K562 (cell line): ENCODE measurements at regions not wholly inside any gene's neighbourhood (a gene's known extent, or its start where the extent isn't known, plus 50 kb on each side); places are given as distances from the start of the nearest gene placed in this dataset.

Source experiments
- ATF1 ChIP-seq, 2 experiments: fragments of 450-650 bp in 1 of 2; IDR thresholded peaks; 2 replicates each; pipeline ENCODE4 v1.6.1; 2016; ENCODE audit warnings: missing compliant biosample characterization in 1 of 2, missing genetic modification characterization in 1 of 2
- CSDE1 ChIP-seq, 2 experiments: fragments of 450-650 bp; IDR thresholded peaks; 2 replicates each; pipeline ENCODE4 v1.6.1; 2016; ENCODE audit warnings: mild to moderate bottlenecking in 1 of 2
- POU5F1 ChIP-seq: fragments of 150-350 bp; IDR thresholded peaks from 2 replicates; pipeline ENCODE4 v1.6.1; 2014; ENCODE audit warnings: borderline replicate concordance, low read length, low read depth, mild to moderate bottlenecking; ENCODE audit not compliant: partially characterized antibody
- SUPT5H ChIP-seq: fragments of 450-650 bp; IDR thresholded peaks from 2 replicates; pipeline ENCODE4 v1.6.1; 2016
- ZNF224 ChIP-seq: sonication (generic); formaldehyde crosslinking; IDR thresholded peaks from 2 replicates; pipeline ENCODE4 v1.8.0; 2022; ENCODE audit warnings: mild to moderate bottlenecking, missing genetic modification reagents
- TF ChIP-seq, protein P1 (sequence below): fragments of 450-650 bp; IDR thresholded peaks from 2 replicates; pipeline ENCODE4 v1.6.1; 2016; ENCODE audit warnings: mild to moderate bottlenecking, moderate library complexity
- TF ChIP-seq, protein P2 (sequence below): fragments of 250-450 bp; sonication (Bioruptor Pico); IDR thresholded peaks from 2 replicates; pipeline ENCODE4 v1.8.0; 2021; ENCODE audit warnings: borderline replicate concordance, mild to moderate bottlenecking, moderate library complexity; ENCODE audit not compliant: poor library complexity, severe bottlenecking
- TF ChIP-seq, protein P3 (sequence below), 3 experiments: IDR thresholded peaks in 2 of 3; conservative IDR thresholded peaks in 1 of 3; 2 replicates each; pipeline ENCODE4 v1.5.1; 2011 to 2012; ENCODE audit warnings: low read length in 3 of 3, mild to moderate bottlenecking in 3 of 3, control low read depth in 2 of 3, improper control_type of control experiment in 1 of 3, inconsistent platforms in 1 of 3, low read depth in 1 of 3, mixed read lengths in 1 of 3, moderate library complexity in 1 of 3; ENCODE audit not compliant: insufficient read depth in 2 of 3
- TF ChIP-seq, protein P4 (sequence below): sonication (generic); formaldehyde crosslinking; IDR thresholded peaks from 2 replicates; pipeline ENCODE4 v1.8.1; 2023; ENCODE audit warnings: mild to moderate bottlenecking, missing genetic modification reagents

DNA sequence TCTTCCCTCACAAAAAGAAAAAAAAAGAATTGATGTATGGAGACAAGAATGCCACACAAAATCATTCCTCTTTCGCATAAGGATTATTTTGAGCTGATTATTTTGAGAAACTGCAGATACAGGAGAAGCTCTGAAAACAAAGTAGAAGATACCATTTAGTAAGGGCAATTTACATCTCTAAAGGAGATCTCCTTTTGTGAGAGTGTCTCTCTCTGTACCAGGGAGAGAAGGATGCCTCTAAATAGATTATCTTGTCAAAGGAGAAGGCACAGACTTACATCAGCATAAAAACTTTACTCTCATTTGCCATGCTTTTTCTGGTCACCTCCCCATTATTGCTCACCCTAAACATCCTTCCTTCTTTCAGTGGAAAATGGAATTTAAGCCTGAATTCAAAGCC is 747.9 kb upstream of the COBL start (continued):
- TF ChIP-seq, protein P1, sequence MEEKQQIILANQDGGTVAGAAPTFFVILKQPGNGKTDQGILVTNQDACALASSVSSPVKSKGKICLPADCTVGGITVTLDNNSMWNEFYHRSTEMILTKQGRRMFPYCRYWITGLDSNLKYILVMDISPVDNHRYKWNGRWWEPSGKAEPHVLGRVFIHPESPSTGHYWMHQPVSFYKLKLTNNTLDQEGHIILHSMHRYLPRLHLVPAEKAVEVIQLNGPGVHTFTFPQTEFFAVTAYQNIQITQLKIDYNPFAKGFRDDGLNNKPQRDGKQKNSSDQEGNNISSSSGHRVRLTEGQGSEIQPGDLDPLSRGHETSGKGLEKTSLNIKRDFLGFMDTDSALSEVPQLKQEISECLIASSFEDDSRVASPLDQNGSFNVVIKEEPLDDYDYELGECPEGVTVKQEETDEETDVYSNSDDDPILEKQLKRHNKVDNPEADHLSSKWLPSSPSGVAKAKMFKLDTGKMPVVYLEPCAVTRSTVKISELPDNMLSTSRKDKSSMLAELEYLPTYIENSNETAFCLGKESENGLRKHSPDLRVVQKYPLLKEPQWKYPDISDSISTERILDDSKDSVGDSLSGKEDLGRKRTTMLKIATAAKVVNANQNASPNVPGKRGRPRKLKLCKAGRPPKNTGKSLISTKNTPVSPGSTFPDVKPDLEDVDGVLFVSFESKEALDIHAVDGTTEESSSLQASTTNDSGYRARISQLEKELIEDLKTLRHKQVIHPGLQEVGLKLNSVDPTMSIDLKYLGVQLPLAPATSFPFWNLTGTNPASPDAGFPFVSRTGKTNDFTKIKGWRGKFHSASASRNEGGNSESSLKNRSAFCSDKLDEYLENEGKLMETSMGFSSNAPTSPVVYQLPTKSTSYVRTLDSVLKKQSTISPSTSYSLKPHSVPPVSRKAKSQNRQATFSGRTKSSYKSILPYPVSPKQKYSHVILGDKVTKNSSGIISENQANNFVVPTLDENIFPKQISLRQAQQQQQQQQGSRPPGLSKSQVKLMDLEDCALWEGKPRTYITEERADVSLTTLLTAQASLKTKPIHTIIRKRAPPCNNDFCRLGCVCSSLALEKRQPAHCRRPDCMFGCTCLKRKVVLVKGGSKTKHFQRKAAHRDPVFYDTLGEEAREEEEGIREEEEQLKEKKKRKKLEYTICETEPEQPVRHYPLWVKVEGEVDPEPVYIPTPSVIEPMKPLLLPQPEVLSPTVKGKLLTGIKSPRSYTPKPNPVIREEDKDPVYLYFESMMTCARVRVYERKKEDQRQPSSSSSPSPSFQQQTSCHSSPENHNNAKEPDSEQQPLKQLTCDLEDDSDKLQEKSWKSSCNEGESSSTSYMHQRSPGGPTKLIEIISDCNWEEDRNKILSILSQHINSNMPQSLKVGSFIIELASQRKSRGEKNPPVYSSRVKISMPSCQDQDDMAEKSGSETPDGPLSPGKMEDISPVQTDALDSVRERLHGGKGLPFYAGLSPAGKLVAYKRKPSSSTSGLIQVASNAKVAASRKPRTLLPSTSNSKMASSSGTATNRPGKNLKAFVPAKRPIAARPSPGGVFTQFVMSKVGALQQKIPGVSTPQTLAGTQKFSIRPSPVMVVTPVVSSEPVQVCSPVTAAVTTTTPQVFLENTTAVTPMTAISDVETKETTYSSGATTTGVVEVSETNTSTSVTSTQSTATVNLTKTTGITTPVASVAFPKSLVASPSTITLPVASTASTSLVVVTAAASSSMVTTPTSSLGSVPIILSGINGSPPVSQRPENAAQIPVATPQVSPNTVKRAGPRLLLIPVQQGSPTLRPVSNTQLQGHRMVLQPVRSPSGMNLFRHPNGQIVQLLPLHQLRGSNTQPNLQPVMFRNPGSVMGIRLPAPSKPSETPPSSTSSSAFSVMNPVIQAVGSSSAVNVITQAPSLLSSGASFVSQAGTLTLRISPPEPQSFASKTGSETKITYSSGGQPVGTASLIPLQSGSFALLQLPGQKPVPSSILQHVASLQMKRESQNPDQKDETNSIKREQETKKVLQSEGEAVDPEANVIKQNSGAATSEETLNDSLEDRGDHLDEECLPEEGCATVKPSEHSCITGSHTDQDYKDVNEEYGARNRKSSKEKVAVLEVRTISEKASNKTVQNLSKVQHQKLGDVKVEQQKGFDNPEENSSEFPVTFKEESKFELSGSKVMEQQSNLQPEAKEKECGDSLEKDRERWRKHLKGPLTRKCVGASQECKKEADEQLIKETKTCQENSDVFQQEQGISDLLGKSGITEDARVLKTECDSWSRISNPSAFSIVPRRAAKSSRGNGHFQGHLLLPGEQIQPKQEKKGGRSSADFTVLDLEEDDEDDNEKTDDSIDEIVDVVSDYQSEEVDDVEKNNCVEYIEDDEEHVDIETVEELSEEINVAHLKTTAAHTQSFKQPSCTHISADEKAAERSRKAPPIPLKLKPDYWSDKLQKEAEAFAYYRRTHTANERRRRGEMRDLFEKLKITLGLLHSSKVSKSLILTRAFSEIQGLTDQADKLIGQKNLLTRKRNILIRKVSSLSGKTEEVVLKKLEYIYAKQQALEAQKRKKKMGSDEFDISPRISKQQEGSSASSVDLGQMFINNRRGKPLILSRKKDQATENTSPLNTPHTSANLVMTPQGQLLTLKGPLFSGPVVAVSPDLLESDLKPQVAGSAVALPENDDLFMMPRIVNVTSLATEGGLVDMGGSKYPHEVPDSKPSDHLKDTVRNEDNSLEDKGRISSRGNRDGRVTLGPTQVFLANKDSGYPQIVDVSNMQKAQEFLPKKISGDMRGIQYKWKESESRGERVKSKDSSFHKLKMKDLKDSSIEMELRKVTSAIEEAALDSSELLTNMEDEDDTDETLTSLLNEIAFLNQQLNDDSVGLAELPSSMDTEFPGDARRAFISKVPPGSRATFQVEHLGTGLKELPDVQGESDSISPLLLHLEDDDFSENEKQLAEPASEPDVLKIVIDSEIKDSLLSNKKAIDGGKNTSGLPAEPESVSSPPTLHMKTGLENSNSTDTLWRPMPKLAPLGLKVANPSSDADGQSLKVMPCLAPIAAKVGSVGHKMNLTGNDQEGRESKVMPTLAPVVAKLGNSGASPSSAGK: no peak
- TF ChIP-seq, protein P2, sequence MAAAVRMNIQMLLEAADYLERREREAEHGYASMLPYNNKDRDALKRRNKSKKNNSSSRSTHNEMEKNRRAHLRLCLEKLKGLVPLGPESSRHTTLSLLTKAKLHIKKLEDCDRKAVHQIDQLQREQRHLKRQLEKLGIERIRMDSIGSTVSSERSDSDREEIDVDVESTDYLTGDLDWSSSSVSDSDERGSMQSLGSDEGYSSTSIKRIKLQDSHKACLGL (CRISPR knock-in tag): no peak
- no peak for TF ChIP-seq ZNF224 (CRISPR knock-in tag)
- no peak for TF ChIP-seq SUPT5H
- TF ChIP-seq, protein P3, sequence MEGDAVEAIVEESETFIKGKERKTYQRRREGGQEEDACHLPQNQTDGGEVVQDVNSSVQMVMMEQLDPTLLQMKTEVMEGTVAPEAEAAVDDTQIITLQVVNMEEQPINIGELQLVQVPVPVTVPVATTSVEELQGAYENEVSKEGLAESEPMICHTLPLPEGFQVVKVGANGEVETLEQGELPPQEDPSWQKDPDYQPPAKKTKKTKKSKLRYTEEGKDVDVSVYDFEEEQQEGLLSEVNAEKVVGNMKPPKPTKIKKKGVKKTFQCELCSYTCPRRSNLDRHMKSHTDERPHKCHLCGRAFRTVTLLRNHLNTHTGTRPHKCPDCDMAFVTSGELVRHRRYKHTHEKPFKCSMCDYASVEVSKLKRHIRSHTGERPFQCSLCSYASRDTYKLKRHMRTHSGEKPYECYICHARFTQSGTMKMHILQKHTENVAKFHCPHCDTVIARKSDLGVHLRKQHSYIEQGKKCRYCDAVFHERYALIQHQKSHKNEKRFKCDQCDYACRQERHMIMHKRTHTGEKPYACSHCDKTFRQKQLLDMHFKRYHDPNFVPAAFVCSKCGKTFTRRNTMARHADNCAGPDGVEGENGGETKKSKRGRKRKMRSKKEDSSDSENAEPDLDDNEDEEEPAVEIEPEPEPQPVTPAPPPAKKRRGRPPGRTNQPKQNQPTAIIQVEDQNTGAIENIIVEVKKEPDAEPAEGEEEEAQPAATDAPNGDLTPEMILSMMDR (IDR thresholded peaks at IDR 0.05 in 2 of 3, conservative IDR thresholded peaks at IDR 0.05 in 1 of 3; ENCODE audit: insufficient read depth in 2 of 3, low read depth in 1 of 3, low read length in 3 of 3): no peak
- TF ChIP-seq, protein P4, sequence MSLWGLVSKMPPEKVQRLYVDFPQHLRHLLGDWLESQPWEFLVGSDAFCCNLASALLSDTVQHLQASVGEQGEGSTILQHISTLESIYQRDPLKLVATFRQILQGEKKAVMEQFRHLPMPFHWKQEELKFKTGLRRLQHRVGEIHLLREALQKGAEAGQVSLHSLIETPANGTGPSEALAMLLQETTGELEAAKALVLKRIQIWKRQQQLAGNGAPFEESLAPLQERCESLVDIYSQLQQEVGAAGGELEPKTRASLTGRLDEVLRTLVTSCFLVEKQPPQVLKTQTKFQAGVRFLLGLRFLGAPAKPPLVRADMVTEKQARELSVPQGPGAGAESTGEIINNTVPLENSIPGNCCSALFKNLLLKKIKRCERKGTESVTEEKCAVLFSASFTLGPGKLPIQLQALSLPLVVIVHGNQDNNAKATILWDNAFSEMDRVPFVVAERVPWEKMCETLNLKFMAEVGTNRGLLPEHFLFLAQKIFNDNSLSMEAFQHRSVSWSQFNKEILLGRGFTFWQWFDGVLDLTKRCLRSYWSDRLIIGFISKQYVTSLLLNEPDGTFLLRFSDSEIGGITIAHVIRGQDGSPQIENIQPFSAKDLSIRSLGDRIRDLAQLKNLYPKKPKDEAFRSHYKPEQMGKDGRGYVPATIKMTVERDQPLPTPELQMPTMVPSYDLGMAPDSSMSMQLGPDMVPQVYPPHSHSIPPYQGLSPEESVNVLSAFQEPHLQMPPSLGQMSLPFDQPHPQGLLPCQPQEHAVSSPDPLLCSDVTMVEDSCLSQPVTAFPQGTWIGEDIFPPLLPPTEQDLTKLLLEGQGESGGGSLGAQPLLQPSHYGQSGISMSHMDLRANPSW (CRISPR knock-in tag): no peak
- no peak for TF ChIP-seq POU5F1
- no peak for TF ChIP-seq ATF1 (CRISPR knock-in tag; IDR thresholded peaks at IDR 0.05)
- no peak for TF ChIP-seq ATF1 (tag; IDR thresholded peaks at IDR 0.05)
- no peak for TF ChIP-seq CSDE1 (IDR thresholded peaks at IDR 0.05)
